SKM-1 treated with dmso at 0.1 percent for 144 hours (cell line): ENCODE measurements at regions not wholly inside any gene's neighbourhood (a gene's known extent, or its start where the extent isn't known, plus 50 kb on each side); places are given as distances from the start of the nearest gene placed in this dataset.

Source experiments
- DNase-seq: peaks from one replicate; lab custom pipeline; 2025; ENCODE audit not compliant: unreplicated experiment; lab: John Stamatoyannopoulos, UW

DNA sequence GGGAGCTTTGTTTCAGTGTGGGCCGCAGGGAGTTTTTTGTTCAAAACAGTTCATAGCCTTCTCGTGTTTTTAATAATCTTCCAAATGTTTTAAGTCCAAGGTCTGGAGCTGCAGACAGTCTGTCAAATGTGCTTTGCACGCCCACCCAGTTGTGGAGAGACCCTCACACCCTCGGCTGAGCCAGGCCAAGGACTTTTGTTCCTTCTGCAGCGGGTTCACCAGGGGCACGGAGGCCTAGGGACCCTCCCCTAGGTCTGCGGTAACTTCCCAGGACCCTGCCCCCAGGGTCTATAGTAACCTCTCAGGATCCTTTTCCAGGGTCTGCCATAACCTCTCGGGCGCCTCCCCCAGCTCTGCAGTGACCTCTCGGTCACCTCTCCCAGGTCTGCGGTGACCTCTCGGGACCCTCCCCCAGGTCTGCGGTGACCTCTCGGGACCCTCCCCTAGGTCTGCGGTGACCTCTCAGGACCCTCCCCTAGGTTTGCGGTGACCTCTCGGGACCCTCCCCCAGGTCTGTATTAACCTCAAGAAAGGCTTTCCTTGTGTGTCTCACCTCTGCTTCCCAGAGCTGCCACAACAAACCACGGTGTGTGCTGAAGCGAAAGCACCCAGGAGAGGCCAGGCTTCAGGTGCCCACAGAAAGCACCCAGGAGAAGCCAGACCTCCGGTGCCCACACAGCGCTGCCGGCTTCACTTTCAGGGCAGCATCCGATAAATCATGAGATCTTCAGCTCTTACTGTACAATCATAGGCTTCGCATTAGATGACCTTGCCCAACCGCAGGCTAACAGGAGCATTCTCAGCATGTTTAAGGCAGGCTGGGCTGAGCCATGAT, 301.9 kb upstream of the SALL3 start:
- no peak for DNase-seq

DNA sequence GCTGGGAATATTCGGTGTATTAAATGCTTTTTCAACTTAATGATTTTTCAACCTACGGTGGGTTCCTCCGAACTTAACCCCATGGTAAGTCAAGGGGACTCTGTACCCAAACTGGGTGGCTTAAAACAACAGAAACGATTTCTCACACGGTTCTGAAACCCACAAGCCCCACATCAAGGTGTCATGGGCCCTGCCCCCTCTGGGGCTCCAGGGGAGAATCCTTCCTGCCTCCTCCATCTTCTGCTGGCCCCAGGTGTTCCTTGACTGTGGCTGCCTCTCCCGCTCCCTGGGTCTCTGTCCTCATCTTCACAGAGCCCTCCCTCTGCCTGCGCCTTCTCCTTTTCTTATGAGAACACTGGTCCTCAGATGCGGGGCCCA, 301.3 kb upstream of the SALL3 start:
- no peak for DNase-seq

DNA sequence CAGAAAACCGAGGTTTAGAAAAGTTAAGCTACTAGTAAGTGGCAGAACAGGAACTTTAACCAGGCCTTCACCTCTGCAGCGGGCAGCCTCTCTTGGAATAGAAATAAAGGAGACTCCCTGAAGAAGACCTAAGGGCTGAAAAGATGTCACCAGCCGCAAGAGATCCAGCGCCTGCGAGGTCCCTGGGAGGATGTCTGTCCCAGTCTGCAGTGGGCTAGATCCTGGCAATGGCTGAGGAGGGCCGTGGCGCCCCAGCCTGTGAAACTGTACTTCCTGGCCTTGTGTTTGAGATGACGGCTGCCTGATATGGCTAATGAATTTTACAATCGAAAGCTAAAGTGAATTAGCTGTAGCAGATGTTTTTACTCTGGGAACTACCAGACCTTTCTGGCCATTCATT, 300.6 kb upstream of the SALL3 start:
- no peak for DNase-seq

DNA sequence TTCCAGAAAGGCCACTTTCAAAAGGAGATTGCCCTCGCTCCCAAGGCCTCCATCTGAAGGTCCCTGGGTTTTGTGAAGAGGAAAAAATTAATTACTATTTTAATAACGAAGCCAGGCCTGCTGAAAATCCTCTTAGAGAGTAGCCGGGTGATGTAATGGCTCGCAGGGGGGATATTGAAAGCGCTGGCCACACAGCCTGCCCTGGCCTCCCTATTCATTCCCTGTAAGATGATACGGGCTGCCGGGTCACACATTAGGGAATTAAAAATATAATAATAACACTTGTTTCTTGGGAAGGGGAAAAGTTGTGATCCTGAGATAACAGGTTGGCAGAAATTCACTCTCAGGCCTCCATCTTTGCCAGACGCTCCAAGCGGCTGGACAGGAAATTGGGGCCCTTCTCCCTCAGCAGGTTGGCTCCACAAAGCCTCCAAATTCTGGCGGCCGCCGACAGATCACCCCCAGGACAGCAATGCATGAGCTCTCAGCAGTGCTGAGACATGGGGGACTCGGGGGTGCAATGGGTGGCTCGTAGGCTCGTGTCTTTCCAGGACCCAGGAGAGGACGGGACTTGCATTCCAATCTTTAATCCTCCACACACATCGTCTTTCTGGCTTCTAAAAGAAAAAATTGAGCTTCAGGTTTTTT, 299.9 kb upstream of the SALL3 start:
- no peak for DNase-seq

DNA sequence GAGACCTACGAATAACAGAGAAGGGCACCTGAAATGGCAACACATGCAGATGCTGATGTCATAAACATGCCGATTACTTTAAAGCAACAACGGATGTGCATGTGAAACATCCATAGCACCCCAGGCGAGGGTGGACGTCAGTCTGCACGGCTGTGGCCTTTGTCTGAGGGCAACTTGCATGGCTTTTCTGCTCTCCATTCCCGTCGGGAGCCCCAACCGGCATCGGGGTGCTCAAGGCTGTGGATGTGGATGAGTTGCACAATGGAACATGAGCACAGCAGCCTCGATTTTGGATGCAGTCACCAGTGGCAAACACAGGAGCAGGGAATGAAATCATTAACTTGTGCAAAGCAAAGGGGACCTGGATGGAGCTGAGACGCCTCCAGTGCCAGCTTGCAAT, 298.2 kb upstream of the SALL3 start:
- DNase-seq = no peak

DNA sequence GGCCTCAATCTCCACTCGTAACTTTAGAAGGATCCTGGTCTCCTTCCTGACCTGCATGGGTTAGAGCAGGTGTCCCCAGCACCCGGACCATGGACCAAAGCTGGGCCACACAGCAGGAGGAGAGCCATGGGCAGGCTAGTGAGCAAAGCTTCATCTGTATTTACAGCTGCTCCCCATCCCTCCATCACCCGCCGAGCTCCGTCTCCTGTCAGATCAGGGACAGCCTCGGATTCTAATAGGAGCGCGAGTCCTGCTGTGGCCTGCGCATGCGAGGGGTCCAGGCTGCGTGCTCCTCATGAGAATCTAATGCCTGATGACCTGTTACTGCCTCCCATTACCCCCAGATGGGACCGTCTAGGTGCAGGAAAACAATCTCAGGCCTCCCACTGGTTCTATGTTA, 297.7 kb upstream of the SALL3 start:
- no peak for DNase-seq

DNA sequence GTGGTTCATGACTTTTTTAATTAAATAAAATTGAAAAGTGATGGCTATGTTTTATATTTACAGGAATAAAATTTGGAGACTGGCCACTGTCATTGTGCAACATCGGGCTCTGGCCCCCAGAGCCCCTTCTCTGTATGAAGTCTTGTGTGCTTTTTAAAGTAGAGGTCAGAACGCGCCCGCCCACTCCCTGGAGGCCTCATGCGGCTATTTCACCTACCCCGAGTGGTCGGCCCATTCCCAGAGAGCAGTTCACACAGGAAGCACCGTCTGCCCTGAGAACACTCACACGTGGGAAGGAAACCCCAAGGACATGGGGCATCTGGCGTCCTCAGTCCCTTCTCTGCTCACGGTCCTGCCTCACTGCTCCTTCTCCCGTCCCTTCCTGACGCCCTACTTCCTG, 296.9 kb upstream of the SALL3 start:
- DNase-seq = no peak

DNA sequence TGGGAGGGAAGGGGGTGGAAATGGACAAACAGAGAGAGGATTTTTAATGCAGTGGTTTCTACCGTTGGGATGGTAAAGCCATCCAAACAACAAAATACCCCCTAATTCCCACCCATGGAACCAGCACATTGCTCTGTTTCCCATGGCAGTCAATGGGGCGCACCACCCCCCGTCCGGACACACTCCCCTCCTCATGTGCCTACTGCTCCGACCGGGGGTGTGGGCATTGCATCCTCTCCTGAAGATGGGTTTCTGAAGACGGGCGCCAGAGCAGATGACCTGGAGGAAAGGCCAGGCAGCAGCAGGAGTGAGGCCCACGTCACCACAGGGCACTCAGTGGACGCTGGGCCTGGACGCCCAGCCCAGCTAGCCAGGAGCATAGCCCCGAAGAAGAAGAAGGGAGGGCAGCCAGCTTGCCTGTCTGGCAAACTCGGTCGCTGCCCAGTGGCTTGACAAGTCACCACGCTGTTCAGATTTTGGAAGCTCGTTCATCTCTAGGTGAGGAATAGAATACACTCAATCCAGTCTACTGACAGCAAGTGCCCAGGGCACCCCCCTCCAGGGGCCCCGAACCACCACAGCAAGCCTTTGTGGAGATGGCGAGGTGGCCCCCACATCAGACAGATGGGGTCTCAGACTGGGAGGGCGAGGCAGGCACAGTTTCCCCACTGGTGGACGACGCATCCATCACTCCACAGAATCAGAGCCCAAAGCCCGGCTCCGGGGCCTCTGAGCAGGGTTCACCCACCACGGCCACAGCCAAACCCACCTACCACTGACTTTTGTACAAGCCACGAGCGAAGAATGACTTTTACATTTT, 296.2 kb upstream of the SALL3 start:
- no peak for DNase-seq

DNA sequence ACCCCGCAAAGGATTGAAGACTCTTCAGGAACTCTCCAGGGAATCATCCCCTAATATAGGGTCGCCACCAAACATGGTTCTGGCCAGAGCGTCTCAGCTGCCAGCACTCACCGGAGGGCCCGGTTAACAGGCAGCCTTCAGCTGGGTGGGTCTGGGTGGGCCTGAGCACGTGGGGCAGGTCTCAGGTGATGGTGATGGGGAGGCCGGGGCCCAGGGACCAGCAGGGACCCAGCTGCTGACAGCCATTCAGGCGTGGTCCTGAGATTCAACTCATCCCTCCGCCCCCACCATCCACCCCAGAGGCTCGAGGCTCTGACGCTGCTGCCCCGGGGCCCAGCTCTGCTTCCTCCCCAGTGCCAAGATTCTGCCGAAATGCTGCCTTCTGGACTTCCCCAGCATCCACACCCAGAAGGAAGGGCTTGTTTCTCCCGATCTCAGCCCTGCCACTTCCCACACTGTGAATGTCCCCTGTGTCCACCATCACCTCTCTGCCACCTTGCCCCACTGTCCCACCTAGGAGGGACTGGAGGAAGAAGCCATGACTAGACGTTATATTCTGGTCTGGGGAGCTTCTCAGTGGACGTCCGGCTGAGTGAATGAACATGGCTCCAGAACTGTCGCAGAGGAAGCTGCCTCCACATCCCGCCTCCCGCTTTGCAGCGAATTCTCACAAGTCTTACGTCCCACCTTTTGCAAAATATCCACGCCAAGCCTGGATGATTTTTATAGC, 294.2 kb upstream of the SALL3 start:
- DNase-seq = no peak

DNA sequence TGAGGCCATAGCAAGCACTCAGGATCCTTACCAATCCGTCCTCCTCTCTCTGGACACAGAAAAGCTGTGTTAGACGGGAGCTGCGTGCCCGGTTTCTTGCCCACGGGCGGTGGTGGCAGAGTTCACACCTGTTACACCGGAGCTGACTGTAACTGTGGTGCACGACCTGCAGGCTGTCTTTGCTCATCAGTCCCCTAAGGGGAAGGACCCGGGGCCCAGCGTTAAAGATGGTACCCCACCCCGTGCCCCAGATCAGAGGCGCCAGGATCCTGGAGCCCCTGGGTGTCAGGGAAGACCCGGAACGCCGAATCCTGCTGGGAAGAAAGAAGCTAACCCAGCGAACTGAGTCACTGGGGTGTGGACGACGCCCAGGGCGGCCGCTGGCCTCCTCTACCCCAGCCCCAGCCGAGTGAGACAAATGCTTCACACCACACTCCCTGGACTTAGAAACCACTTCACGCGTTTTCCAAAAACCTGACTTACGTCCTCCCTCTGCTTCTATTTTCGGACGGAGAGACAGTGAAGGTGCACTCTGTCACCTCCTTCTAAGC, 293.6 kb upstream of the SALL3 start:
- no peak for DNase-seq

DNA sequence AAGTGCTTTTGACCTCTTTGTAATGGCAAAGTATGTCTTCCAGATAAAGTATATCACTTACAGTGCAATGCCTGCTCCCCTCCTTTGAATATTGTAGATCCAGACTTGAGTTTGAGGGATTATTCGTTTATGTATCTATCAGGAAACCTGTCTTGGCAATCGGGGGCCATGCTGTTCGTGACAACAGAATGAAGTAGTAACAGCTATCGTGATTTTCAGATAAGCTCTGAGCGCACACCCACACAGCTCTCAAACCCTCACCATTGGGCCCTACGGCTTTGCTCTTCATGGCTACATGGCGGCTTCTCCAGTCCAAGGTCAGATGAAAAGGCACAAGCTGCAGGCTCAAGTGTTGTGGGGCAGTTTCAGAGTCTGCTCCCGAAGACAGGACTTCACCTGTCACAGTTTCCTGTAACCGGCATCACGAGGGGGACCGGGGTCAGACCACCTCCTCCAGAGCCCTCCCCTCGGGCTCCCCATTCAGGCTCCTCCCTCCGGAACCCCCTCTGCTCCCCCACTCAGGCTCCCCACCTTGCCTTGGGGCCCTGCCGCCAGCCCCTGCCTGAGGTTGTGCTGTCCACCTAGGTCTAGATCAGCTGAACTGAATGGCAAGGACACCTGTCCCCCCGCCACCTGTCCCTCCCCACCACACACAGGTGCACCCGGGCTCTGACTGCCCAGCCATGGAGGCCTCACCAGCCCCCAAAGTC, 292.5 kb upstream of the SALL3 start:
- DNase-seq = no peak

DNA sequence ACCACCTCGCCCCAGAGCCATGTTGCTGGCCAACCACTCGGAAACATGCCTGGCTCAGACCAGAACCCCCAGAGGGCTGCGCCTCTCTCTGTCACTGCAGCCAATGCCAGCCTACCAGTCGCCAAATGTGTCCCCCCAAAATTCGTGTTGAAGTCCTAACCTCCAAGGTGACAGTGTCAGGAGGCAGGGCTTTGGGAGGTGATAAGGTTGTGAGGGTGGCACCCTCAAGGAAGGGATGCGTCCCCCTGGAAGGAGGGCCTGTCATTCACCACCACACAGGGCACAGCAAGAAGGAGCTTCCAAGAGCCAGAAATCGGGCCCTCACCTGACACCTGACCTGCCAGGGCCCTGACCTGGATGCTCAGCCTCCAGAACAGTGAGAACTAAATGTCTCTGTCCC, 291.9 kb upstream of the SALL3 start:
- no peak for DNase-seq

DNA sequence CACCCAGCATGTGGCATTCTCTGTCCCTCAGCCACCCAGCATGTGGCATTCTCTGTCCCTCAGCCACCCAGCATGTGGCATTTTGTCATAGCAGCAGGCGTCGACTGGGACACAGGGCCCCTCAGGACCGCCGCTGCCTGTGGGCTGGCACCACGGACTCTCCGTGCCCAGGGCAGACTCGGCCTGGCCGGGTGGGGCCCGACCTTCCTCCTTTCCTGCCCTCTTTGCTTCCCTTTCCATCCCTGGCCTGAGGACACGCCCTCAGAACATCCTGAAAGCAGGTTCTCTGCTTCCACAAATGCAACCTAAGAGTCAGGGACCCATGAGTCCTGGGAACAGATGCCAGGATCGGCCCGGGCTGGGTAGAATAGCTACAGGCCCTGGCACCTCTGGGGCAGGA, 291.4 kb upstream of the SALL3 start:
- no peak for DNase-seq

DNA sequence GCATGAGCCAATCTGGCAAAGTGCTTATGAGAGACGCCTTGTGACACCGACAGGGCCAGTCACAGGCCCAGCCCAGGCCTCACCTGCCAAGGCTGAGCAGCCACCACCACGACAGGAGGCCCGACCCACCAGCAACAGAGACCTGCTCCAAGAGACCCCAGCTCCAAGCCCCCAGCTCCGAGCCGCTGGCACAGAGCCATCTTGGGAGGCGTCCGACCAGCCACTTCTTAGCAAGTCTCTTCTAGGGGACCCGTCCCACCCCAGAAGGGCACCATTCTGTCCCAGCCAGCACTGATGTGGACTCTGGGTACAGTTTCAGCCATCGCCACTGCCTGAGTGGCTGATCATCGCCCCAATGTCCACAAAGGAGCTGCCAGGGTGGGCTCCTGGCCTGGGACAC, 290.7 kb upstream of the SALL3 start:
- no peak for DNase-seq

DNA sequence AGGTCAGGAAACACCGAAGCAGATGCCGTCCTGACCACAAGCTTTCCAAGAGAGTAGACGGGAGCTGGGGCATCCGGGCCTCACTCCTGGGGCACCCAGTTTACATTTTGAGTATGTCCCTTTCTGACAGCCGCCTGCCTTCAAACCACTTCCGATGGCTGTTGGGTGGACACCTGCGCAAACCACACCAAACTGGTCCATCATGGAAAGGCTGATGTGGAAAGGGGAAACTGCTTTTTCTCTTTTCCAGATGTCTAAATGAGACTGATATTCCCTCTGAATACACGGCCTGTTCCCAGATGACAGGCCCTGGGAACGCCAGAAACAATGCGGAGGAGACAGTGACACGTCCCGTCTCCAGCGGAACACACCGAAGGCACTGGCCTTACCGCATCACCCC, 290.0 kb upstream of the SALL3 start:
- DNase-seq = no peak

DNA sequence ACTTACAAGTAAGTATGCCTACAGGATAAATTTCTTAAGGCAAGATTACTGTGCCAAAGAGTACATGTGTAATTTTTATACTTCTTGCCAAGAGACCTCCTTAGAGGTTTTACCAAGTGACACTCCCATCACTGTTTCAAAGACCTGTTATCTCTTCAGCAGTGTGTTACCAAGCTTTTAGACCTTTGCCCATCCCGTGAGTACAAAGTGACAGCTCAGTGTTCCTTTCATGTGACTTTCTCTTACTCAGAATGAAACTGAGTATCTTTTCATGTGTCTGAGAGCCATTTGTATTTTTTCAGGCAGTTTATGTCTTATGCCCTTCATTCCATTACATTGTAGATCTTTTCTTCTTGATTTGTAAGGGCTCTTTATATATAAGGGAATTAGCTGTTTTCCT, 287.5 kb upstream of the SALL3 start:
- DNase-seq = no peak

DNA sequence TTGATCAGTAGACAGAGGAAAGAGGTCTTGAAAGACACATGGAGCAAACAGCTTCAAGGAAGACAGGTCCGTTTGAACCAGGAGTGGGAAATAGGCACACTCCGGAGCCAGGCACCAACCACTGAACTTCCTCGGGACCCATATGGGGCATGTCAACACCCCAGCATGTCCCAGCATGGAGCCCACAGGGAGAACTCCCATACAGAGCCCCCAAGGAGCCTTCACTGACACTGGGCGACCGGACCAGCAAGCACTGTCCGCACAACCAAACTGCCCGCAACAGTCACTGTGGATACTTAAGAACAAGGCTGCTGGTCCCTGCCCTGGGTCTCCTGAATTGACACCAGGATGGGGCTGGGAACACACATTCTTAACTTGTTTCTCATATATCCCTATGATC, 286.2 kb upstream of the SALL3 start:
- DNase-seq = no peak

DNA sequence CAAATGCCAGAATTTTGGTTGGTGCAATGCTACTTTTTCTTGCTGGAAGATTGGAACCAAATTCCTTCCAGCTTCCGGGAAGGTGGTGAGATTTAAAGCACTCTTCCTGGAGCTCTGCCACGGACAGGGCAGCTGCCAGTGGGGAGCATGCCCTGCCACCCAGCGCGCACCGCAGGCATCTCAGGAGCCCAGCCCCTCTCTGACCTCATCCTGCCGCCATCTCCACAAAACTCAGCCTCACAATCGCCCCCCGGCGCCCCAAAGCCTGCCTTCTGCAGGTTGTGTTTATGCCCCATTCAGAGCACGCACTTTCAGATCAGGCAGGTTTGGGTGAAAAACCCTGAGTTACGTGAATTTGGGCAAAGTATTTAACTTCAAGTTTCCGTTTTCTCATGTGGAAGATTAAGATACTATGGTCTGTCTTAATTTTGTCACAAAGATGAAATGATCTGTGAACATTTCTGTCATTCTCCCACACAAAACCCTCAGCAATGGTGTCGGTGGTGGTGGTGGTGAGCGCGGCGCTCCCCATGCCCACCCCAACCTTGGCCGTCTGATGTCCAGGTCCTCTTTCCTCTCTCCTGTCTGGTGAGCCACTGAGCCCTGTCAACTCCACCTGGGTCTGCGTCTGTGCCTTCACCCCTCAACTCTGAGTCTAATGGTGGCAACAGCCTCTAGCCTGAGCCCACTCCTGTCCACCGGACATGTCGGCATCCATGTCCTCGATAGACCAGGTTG, 282.8 kb upstream of the SALL3 start:
- DNase-seq = no peak

DNA sequence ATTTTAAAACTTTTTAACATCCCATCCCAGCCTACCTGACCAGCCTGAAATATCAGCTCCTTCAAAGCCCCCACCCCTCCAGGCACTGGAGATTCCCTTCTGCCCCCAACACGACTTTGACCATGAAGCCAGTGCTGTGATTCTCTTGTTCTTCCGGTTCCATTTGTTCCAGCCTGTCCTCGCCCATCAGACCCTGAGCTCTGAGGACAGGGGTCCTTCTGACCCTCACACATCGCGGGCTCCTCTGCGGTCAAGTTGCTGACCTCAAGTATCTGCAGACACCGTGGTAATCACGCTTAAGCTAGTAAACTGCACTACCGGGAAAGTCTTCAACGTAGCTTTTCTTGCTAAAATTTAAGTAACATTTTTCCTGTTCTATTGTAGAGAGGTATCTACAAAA, 282.2 kb upstream of the SALL3 start:
- DNase-seq = no peak

DNA sequence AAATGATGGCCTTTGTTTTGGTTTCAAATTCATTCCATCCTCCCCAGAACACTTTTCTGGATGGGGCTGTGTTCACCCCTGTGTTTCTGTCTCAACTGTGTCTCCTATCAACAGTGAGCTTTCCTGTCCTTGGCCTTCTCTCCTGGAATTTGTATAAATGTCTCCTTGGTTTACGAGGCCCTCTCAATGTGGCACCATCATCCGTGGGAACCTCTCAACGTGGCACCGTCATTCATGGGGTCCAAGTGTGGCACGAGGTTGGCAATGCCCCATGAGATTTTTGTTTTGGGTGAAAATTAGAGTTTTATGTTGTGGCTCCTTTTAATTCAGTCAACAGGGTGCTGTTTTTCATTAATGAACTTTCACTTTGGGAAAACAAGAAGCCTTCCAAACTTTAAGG, 280.7 kb upstream of the SALL3 start:
- no peak for DNase-seq
